Skeletal muscle tissue (tissue), 3 donors: ENCODE measurements at regions not wholly inside any gene's neighbourhood (a gene's known extent, or its start where the extent isn't known, plus 50 kb on each side); places are given as distances from the start of the nearest gene placed in this dataset.

Source experiments
- H3K27ac ChIP-seq: one replicate; pipeline ENCODE4 v1.7.0; 2013; ENCODE audit warnings: mild to moderate bottlenecking, low read depth, low read length, inconsistent platforms
- H3K27me3 ChIP-seq, 3 donors: one replicate each; pipeline ENCODE4 v1.7.0; 2013; ENCODE audit warnings: low read length in 3 of 3; ENCODE audit not compliant: control insufficient read depth in 3 of 3, insufficient read depth in 3 of 3
- H3K36me3 ChIP-seq, 3 donors: one replicate each; pipeline ENCODE4 v1.7.0; 2013; ENCODE audit warnings: low read length in 3 of 3; ENCODE audit not compliant: control insufficient read depth in 3 of 3, insufficient read depth in 3 of 3
- H3K4me1 ChIP-seq, 3 donors: one replicate each; pipeline ENCODE4 v1.7.0; 2013; ENCODE audit warnings: low read length in 3 of 3, mild to moderate bottlenecking in 3 of 3; ENCODE audit not compliant: control insufficient read depth in 3 of 3, insufficient read depth in 3 of 3
- H3K4me3 ChIP-seq, 3 donors: one replicate each; pipeline ENCODE4 v1.7.0; 2013; ENCODE audit warnings: low read length in 3 of 3
- H3K9ac ChIP-seq, 3 donors: one replicate each; pipeline ENCODE4 v1.7.0; 2013; ENCODE audit warnings: low read length in 3 of 3, mild to moderate bottlenecking in 3 of 3, moderate library complexity in 2 of 3, low read depth in 1 of 3
- H3K9me3 ChIP-seq, 3 donors: one replicate each; pipeline ENCODE4 v1.7.0; 2013; ENCODE audit warnings: low read length in 3 of 3; ENCODE audit not compliant: control insufficient read depth in 3 of 3
- donor health status: Osteomylitis.

GRCh38 chr21:33152732-33153130, 77.0 kb upstream of the IFNAR2 start:
- no peak overlapping the region for H3K4me3 ChIP-seq
- no peak overlapping the region for H3K27ac ChIP-seq
- H3K9me3 ChIP-seq, result no peaks in the 10 kb centered on the region
- peaks cover 15 to 51% (median 18%) of the 10 kb centered on the region in 3 donors for H3K27me3 ChIP-seq
- no peaks in the 10 kb centered on the region for H3K36me3 ChIP-seq
- no peak overlapping the region for H3K9ac ChIP-seq
- no peaks in the 10 kb centered on the region for H3K4me1 ChIP-seq

- no peaks in the 10 kb centered on the region for H3K4me1 ChIP-seq
- H3K9ac ChIP-seq, result no peak overlapping the region
- H3K36me3 ChIP-seq, result no peaks in the 10 kb centered on the region
- peaks cover 14 to 38% (median 15%) of the 10 kb centered on the region in 3 donors for H3K27me3 ChIP-seq
- peaks cover 0 to 12% (median 7%) of the 10 kb centered on the region in 3 donors for H3K9me3 ChIP-seq
- no peak overlapping the region for H3K4me3 ChIP-seq
- H3K27ac ChIP-seq, result no peak overlapping the region
Observed at GRCh38 chr21:33155005-33155404, 74.7 kb upstream of the IFNAR2 start.

GRCh38 chr21:33155422-33155821, 74.3 kb upstream of the IFNAR2 start:
- Histone ChIP-seq H3K27me3 (peaks cover 14 to 37% (median 15%) of the 10 kb centered on the region in 3 donors), H3K27ac (no peak overlapping the region), H3K4me3 (no peak overlapping the region), H3K9me3 (peaks cover 0 to 12% (median 7%) of the 10 kb centered on the region in 3 donors), H3K36me3 (no peaks in the 10 kb centered on the region), H3K4me1 (no peaks in the 10 kb centered on the region), H3K9ac (no peak overlapping the region)

- Histone ChIP-seq H3K4me3 (no peak overlapping the region), H3K9ac (no peak overlapping the region), H3K27me3 (peaks cover 11 to 22% (median 13%) of the 10 kb centered on the region in 3 donors), H3K27ac (no peak overlapping the region), H3K36me3 (no peaks in the 10 kb centered on the region), H3K4me1 (peaks cover 0 to 2% (median 0%) of the 10 kb centered on the region in 3 donors), H3K9me3 (peaks cover 0 to 12% (median 7%) of the 10 kb centered on the region in 3 donors)
Observed at GRCh38 chr21:33157303-33157702, 72.4 kb upstream of the IFNAR2 start.

GRCh38 chr21:33158654-33159053, 71.1 kb upstream of the IFNAR2 start:
- Histone ChIP-seq H3K9ac (no peak overlapping the region), H3K4me1 (peaks cover 0 to 3% (median 2%) of the 10 kb centered on the region in 3 donors), H3K27ac (no peak overlapping the region), H3K27me3 (peaks cover 3 to 15% (median 10%) of the 10 kb centered on the region in 3 donors), H3K9me3 (peaks cover 0 to 12% (median 7%) of the 10 kb centered on the region in 3 donors), H3K36me3 (no peaks in the 10 kb centered on the region), H3K4me3 (no peak overlapping the region)

- no peak overlapping the region for H3K27ac ChIP-seq
- no peaks in the 10 kb centered on the region for H3K36me3 ChIP-seq
- H3K9ac ChIP-seq, result no peak overlapping the region
- H3K4me1 ChIP-seq, result peaks cover 0 to 3% (median 2%) of the 10 kb centered on the region in 3 donors
- peaks cover 0 to 12% (median 7%) of the 10 kb centered on the region in 3 donors for H3K9me3 ChIP-seq
- H3K27me3 ChIP-seq, result peaks cover 5 to 17% (median 7%) of the 10 kb centered on the region in 3 donors
- peak overlapping the region in 1 of 3 donors; percentile 14 for H3K4me3 ChIP-seq
Observed at GRCh38 chr21:33162436-33162951, 67.2 kb upstream of the IFNAR2 start.

- Histone ChIP-seq H3K4me3 (no peak overlapping the region), H3K27me3 (peaks cover 26 to 33% (median 27%) of the 10 kb centered on the region in 3 donors), H3K36me3 (no peaks in the 10 kb centered on the region), H3K4me1 (no peaks in the 10 kb centered on the region), H3K9me3 (no peaks in the 10 kb centered on the region), H3K27ac (no peak overlapping the region), H3K9ac (no peak overlapping the region)
Observed at GRCh38 chr21:33168886-33169285, 60.9 kb upstream of the IFNAR2 start.

GRCh38 chr21:33169359-33169758, 60.4 kb upstream of the IFNAR2 start:
- no peaks in the 10 kb centered on the region for H3K9me3 ChIP-seq
- H3K9ac ChIP-seq, result no peak overlapping the region
- H3K27ac ChIP-seq, result no peak overlapping the region
- no peaks in the 10 kb centered on the region for H3K36me3 ChIP-seq
- H3K4me1 ChIP-seq, result no peaks in the 10 kb centered on the region
- no peak overlapping the region for H3K4me3 ChIP-seq
- peaks cover 27 to 33% (median 27%) of the 10 kb centered on the region in 3 donors for H3K27me3 ChIP-seq

- H3K27ac ChIP-seq, result no peak overlapping the region
- H3K4me3 ChIP-seq, result no peak overlapping the region
- H3K9me3 ChIP-seq, result no peaks in the 10 kb centered on the region
- H3K9ac ChIP-seq, result no peak overlapping the region
- peaks cover 22 to 33% (median 27%) of the 10 kb centered on the region in 3 donors for H3K27me3 ChIP-seq
- no peaks in the 10 kb centered on the region for H3K4me1 ChIP-seq
- H3K36me3 ChIP-seq, result no peaks in the 10 kb centered on the region
Observed at GRCh38 chr21:33171616-33172169, 58.0 kb upstream of the IFNAR2 start.

- no peak overlapping the region for H3K4me3 ChIP-seq
- no peak overlapping the region for H3K27ac ChIP-seq
- H3K9ac ChIP-seq, result no peak overlapping the region
- no peaks in the 10 kb centered on the region for H3K4me1 ChIP-seq
- no peaks in the 10 kb centered on the region for H3K9me3 ChIP-seq
- peaks cover 15 to 17% (median 16%) of the 10 kb centered on the region in 3 donors for H3K27me3 ChIP-seq
- no peaks in the 10 kb centered on the region for H3K36me3 ChIP-seq
Observed at GRCh38 chr21:33174756-33175155, 55.0 kb upstream of the IFNAR2 start.
